ENCODE measurements at regions not wholly inside any gene's neighbourhood (a gene's known extent, or its start where the extent isn't known, plus 50 kb on each side); places are given as distances from the start of the nearest gene placed in this dataset.

DNA sequence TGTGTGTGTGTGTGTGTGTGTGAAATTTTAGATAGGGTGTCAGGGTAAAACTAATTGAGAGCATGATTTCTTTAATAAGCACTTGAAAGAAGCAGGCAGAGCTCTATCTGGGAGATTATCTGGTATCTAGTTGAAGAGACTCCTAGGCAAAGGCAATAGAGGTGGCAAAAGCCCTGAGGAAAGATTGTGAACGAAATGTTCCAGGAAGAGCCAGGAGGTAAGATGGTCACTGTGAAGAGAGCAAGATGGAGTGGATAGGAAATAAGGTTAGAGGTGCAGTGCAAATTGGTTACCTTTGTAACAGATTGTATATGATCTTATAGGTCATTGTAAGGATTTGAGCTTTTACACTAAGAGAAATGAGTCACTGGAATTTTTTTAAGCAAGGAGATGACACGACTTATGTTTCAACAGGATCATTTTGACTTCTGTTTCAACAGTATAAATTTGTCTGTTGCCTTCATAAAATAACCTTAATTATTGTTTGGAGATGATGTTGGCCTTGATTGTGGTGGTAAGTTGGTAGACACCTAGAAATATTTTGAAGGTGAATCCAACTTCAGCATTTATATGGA is 239.6 kb downstream of the PARP8 start:
- TF ChIP-seq, protein P1, sequence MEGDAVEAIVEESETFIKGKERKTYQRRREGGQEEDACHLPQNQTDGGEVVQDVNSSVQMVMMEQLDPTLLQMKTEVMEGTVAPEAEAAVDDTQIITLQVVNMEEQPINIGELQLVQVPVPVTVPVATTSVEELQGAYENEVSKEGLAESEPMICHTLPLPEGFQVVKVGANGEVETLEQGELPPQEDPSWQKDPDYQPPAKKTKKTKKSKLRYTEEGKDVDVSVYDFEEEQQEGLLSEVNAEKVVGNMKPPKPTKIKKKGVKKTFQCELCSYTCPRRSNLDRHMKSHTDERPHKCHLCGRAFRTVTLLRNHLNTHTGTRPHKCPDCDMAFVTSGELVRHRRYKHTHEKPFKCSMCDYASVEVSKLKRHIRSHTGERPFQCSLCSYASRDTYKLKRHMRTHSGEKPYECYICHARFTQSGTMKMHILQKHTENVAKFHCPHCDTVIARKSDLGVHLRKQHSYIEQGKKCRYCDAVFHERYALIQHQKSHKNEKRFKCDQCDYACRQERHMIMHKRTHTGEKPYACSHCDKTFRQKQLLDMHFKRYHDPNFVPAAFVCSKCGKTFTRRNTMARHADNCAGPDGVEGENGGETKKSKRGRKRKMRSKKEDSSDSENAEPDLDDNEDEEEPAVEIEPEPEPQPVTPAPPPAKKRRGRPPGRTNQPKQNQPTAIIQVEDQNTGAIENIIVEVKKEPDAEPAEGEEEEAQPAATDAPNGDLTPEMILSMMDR (IDR thresholded peaks at IDR 0.05; ENCODE audit: poor library complexity): no peak
- TF ChIP-seq EZH2phosphoT487 (IDR thresholded peaks at IDR 0.05; ENCODE audit: low read depth, severe bottlenecking, unreplicated experiment) (no peak), EZH2 (IDR thresholded peaks at IDR 0.05; ENCODE audit: borderline replicate concordance) (no peak)

Data from hepatocyte (in vitro differentiated cells).